Left kidney (tissue), 1 donor: ENCODE measurements at regions not wholly inside any gene's neighbourhood (a gene's known extent, or its start where the extent isn't known, plus 50 kb on each side); places are given as distances from the start of the nearest gene placed in this dataset.

Experiments
- DNase-seq: peaks from one replicate; pipeline ENCODE4 v3.0.0-alpha.2; 2013

DNA sequence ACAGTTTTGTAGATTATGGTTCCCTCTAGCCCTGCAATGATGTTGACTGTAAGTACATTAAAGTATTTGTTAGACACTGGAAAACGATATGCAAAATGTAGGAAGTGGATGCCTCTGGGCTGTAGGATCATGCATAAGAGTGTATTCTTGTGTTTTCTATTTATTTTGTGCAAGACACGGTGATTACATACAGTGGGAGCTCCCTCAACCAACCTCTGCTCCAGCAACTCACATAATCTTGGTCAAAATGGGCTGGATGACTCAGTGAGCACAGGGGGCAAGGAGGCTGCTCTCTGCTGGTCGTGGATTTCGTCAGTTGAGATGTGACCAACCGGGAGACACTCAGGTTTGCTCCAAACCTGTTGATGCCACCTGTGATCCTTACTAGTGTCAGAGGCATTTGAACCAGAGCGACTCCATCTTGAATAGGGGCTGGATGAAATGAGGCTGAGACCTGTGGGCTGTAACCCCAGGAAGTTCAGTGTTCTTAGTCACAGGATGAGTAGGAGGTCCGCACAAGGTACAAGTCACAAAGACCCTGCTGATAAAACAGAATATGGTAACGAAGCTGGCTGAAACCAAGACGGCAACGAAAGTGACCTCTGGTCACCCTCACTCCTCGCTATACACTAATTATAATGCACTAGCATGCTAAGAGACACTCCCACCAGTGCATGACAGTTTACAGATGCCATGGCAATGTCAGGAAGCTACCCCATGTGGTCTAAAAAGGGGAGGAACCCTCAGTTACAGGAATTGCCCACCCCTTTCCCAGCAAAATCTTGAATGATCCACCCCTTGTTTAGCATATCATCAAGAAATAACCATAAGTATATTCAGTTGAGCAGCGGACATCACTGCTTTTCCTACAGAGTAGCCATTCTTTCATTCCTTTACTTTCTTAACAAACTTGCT, 56.4 kb upstream of the FAM20C start:
- no peak for DNase-seq

DNA sequence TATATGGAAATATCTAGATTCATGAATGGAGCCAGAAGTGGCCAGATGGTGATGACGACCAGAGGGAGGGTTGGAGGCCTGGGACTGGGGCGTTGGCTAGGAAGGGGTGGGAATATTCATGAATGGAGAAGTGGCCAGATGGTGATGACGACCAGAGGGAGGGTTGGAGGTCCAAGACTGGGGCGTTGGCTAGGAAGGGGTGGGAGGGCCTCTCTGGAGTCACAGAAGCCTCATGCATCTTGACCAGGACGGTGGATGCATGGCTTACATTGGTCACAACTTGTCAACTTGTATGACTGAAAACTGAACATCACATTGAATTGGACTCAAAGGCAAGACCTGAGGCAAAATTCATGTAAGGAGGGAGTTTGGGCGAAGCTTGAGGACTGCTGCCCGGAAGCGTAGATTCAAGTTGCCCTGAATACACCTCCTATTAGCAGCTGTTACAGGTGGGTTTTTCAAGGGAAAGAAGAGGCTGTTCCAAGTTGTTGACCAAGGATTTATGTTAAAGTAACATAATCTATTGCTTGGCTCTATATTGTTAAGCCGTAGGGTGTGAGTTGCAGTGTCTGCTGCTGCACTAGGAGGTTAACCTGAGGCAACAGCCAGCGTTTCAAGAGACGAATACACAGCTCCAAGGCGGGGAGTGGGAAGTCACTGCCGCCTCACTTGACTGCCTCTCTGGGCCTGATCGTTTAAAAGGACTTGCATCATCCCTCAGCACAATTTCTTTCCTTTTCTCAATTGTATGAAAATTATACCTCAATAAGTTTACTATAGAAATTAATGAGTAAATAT, 55.1 kb upstream of the FAM20C start:
- no peak for DNase-seq

DNA sequence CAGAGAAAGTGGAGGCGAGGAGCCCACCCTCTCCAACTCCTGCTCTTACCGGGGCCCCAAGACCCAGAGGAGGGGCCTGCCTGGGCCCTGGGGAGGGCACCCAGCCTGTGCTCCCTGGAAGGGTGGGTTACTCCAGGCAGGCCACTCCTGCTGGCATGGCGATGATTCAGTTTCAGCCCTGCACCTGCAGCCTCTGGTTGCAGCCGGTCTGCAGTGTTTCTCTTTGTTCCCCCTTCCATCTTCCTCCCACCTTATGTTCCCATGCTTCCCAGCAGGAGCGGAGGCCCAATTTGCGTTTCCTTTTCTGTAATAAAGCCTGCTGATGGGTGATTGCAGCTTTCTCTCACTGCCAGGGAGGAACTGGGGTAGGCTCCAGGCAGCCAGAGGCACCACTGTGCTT, 53.2 kb upstream of the FAM20C start:
- DNase-seq = no peak

DNA sequence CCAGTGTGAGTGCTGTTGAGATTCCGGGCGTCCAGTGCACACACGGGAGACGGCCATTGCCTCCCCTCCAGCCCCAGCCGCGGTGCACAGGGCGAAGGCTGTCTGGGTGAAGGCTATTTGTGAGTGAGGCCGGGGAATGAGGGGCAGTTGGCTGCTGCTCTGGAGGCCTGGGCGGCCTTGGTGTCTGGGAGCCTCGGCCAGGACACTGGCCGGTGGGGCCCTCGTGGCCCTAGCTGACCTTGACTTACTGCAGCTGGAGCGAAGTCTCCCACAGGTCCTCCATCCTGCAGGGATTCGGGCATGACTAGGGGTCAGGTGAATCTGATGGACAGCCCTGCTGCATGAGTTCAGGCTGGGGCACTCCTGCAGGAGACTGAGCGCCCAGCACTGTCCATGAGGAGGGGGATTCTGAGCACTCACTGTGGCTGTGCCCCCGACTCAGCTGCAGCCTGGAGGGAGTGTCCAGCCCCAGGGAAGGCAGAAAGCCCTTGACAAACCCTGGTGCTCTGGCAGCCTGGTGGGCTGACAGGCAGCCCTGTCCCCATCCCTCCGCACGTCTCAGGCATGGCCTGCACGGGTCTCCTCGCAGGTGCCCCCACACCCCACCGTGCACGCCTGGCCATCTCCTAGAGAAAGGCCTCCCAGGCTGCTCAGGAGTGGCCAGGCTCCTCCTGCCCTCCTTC, 52.7 kb upstream of the FAM20C start:
- no peak for DNase-seq

DNA sequence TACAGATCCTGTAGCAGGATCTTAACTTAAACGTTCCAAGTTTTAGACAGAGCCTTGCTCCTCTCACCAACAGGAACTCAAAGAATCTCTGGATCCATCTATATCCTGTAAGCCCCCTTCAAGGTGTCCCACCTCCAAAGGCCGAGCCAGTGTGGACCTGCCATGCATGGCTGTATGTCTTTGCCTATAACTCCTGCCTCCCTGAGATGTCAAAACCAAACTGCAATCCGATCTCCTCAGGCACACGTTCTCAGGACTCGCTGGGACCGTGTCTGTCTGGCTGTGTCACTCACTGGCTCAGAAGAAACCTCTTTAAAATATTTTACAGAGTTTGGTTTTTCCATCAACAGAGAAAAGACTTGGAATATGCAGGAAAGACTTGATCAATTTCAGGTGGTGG, 51.4 kb upstream of the FAM20C start:
- DNase-seq = no peak

DNA sequence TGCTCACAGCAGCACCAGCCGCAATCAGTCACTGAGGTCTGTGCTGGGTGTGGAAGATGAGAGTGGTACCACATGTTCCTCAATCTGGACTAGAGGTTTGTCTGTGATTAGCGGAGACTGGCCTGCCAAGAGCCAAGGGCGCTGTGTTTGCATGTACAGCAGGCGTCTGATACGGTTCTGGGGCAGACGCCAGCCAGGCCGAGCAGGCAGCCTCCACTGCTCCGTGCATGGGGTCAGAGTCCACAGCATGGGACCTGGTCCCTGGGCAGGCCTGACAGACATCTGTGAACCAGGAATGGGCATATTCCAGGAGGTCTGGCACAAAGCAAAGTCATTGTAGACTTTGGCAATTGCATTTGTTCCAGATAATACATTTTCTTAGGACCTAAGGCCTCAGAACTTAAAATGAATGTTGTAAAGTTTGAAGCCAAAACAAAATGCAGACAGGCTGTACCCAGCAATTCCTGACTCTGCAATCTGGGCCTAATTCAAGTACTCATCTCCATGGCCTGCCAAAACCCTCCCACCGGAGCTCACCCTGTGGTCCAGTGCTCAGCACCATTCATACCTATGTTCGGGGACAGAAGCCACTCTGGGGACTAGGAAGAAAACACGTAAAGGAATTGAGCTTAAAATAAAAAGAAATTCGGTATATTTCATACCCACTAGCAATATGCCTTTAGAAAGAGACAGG, 50.0 kb upstream of the FAM20C start:
- no peak for DNase-seq
